H9 (cell line): ENCODE measurements at regions not wholly inside any gene's neighbourhood (a gene's known extent, or its start where the extent isn't known, plus 50 kb on each side); places are given as distances from the start of the nearest gene placed in this dataset.

Experiments
- DNase-seq: peaks from one replicate; pipeline ENCODE4 v3.0.0-alpha.2; 2017
- H2AFZ ChIP-seq: one replicate; pipeline ENCODE4 v1.6.1; 2013; ENCODE audit warnings: mild to moderate bottlenecking, low read length, control low read depth, moderate library complexity
- H2AK5ac ChIP-seq: 2 replicates; pipeline ENCODE4 v1.6.1; 2013; ENCODE audit warnings: low read length, control low read depth, mixed read lengths; ENCODE audit not compliant: insufficient read length
- H2BK120ac ChIP-seq: one replicate; pipeline ENCODE4 v1.6.1; 2013; ENCODE audit warnings: low read depth, mild to moderate bottlenecking, low read length, control low read depth, inconsistent platforms; ENCODE audit not compliant: poor library complexity, severe bottlenecking
- H2BK12ac ChIP-seq: 2 replicates; pipeline ENCODE4 v1.6.1; 2013; ENCODE audit warnings: low read length, control low read depth, mixed read lengths, low read depth; ENCODE audit not compliant: insufficient read length
- H2BK15ac ChIP-seq: 2 replicates; pipeline ENCODE4 v1.6.1; 2013; ENCODE audit warnings: low read depth, low read length, control low read depth
- H2BK20ac ChIP-seq: one replicate; pipeline ENCODE4 v1.6.1; 2013; ENCODE audit warnings: low read depth, mild to moderate bottlenecking, low read length, control low read depth, inconsistent platforms; ENCODE audit not compliant: poor library complexity, severe bottlenecking
- H2BK5ac ChIP-seq: 2 replicates; pipeline ENCODE4 v1.6.1; 2013; ENCODE audit warnings: low read length, control low read depth, mixed read lengths; ENCODE audit not compliant: insufficient read length
- H3K14ac ChIP-seq: 2 replicates; pipeline ENCODE4 v1.6.1; 2013; ENCODE audit warnings: low read length, control low read depth; ENCODE audit not compliant: insufficient read depth
- H3K18ac ChIP-seq: 2 replicates; pipeline ENCODE4 v1.6.1; 2013; ENCODE audit warnings: low read depth, mild to moderate bottlenecking, mixed read lengths, low read length, control low read depth; ENCODE audit not compliant: insufficient read length
- H3K23ac ChIP-seq: 2 replicates; pipeline ENCODE4 v1.6.1; 2013; ENCODE audit warnings: low read length, control low read depth, mixed read lengths, low read depth; ENCODE audit not compliant: insufficient read length
- H3K23me2 ChIP-seq: 2 replicates; pipeline ENCODE4 v1.6.1; 2013; ENCODE audit warnings: low read depth, mild to moderate bottlenecking, mixed read lengths, low read length, control low read depth; ENCODE audit not compliant: insufficient read length, poor library complexity, severe bottlenecking
- H3K27ac ChIP-seq: 2 replicates; pipeline ENCODE4 v1.5.1; 2013; ENCODE audit warnings: low read length, control low read depth, mixed read lengths, low read depth; ENCODE audit not compliant: insufficient read length
- H3K27me3 ChIP-seq: 2 replicates; pipeline ENCODE4 v1.6.1; 2013; ENCODE audit warnings: low read length, control low read depth, inconsistent platforms; ENCODE audit not compliant: insufficient read depth
- H3K4ac ChIP-seq: 2 replicates; pipeline ENCODE4 v1.6.1; 2013; ENCODE audit warnings: low read depth, mild to moderate bottlenecking, control low read depth, inconsistent platforms, low read length, moderate library complexity
- H3K4me1 ChIP-seq: 2 replicates; pipeline ENCODE4 v1.6.1; 2013; ENCODE audit warnings: low read length, control low read depth, inconsistent platforms; ENCODE audit not compliant: insufficient read depth
- H3K4me2 ChIP-seq: 2 replicates; pipeline ENCODE4 v1.6.1; 2013; ENCODE audit warnings: low read length, control low read depth, mixed read lengths; ENCODE audit not compliant: insufficient read length, insufficient read depth
- H3K56ac ChIP-seq: 2 replicates; pipeline ENCODE4 v1.6.1; 2013; ENCODE audit warnings: low read depth, mild to moderate bottlenecking, mixed read lengths, low read length, control low read depth; ENCODE audit not compliant: insufficient read length
- H3K79me1 ChIP-seq: 2 replicates; pipeline ENCODE4 v1.6.1; 2013; ENCODE audit warnings: low read depth, mild to moderate bottlenecking, moderate library complexity, low read length, control low read depth, inconsistent platforms; ENCODE audit not compliant: insufficient read depth, poor library complexity, severe bottlenecking
- H3K79me2 ChIP-seq: 2 replicates; pipeline ENCODE4 v1.6.1; 2013; ENCODE audit warnings: low read length, control low read depth, inconsistent platforms; ENCODE audit not compliant: insufficient read depth
- H3K9ac ChIP-seq: 2 replicates; pipeline ENCODE4 v1.6.1; 2013; ENCODE audit warnings: low read length, control low read depth, mixed read lengths; ENCODE audit not compliant: insufficient read length; ENCODE audit errors: extremely low read depth
- H3K9me3 ChIP-seq: one replicate; pipeline ENCODE4 v1.6.1; 2013; ENCODE audit warnings: low read depth, low read length, inconsistent platforms; ENCODE audit not compliant: control insufficient read depth
- H3T11ph ChIP-seq: one replicate; pipeline ENCODE4 v1.6.1; 2013; ENCODE audit warnings: mild to moderate bottlenecking, low read length, control low read depth, inconsistent platforms
- H4K20me1 ChIP-seq: one replicate; pipeline ENCODE4 v1.6.1; 2013; ENCODE audit not compliant: control insufficient read depth, insufficient read length, insufficient read depth
- H4K5ac ChIP-seq: 2 replicates; pipeline ENCODE4 v1.6.1; 2013; ENCODE audit warnings: low read depth, mild to moderate bottlenecking, mixed read lengths, low read length, control low read depth; ENCODE audit not compliant: insufficient read length
- H4K8ac ChIP-seq: replicated peaks from 2 replicates; pipeline ENCODE4 v1.6.1; 2013; ENCODE audit warnings: low read length, control low read depth, mixed read lengths, low read depth; ENCODE audit not compliant: insufficient read length
- H4K91ac ChIP-seq: 2 replicates; pipeline ENCODE4 v1.6.1; 2013; ENCODE audit warnings: low read depth, mild to moderate bottlenecking, moderate library complexity, mixed read lengths, low read length, control low read depth; ENCODE audit not compliant: insufficient read length
- H3K27ac Mint-ChIP-seq, 3 experiments: 2 replicates in 2 of 3; 3 replicates in 1 of 3; pipeline ENCODE4 v1.8.0; 2020 to 2021; ENCODE audit warnings: mixed read lengths in 3 of 3, mild to moderate bottlenecking in 1 of 3, moderate library complexity in 1 of 3
- H3K27me3 Mint-ChIP-seq: 2 replicates; pipeline ENCODE4 v1.8.0; 2021; ENCODE audit warnings: low read depth, mild to moderate bottlenecking, moderate library complexity, mixed read lengths
- H3K36me3 Mint-ChIP-seq, 3 experiments: 2 replicates in 2 of 3; 3 replicates in 1 of 3; pipeline ENCODE4 v1.8.0; 2020 to 2021; ENCODE audit warnings: low read depth in 3 of 3, mixed read lengths in 3 of 3; ENCODE audit not compliant: insufficient read depth in 1 of 3
- H3K4me1 Mint-ChIP-seq, 2 experiments: 2 replicates each; pipeline ENCODE4 v1.8.0; 2020; ENCODE audit warnings: mixed read lengths in 2 of 2
- H3K4me3 Mint-ChIP-seq, 2 experiments: 2 replicates in 1 of 2; 3 replicates in 1 of 2; pipeline ENCODE4 v1.8.0; 2020 to 2021; ENCODE audit warnings: mild to moderate bottlenecking in 2 of 2, mixed read lengths in 2 of 2, moderate library complexity in 1 of 2
- H3K9me3 Mint-ChIP-seq, 2 experiments: 2 replicates in 1 of 2; 3 replicates in 1 of 2; pipeline ENCODE4 v1.8.0; 2020; ENCODE audit warnings: mild to moderate bottlenecking in 2 of 2, mixed read lengths in 2 of 2, moderate library complexity in 1 of 2
- CTCF ChIP-seq: fragments of 200-600 bp; sonication (generic); conservative IDR thresholded peaks from 3 replicates; pipeline ENCODE4 v1.8.0; 2021; ENCODE audit warnings: antibody characterized with exemption, mild to moderate bottlenecking
- WGBS: extraction: QIAGEN DNeasy Blood & Tissue Kit; methylation state at CpG from one replicate; pipeline ENCODE4 v1.1.7; 2013; ENCODE audit warnings: missing lambda C conversion rate, low lambda C conversion rate, mixed read lengths; ENCODE audit not compliant: insufficient read length; ENCODE audit errors: extremely low coverage; 5-methylcytosine and 5-hydroxymethylcytosine counted together

- no peak overlapping the region for H4K8ac ChIP-seq
- no peak overlapping the region for H4K5ac ChIP-seq
- no peak overlapping the region for H3K56ac ChIP-seq
- H3T11ph ChIP-seq: no peak overlapping the region
- H3K18ac ChIP-seq: no peak overlapping the region
- no peak overlapping the region for H3K14ac ChIP-seq
- H2AFZ ChIP-seq: no peak overlapping the region
- H2BK120ac ChIP-seq: no peak overlapping the region
- H2BK5ac ChIP-seq: no peak overlapping the region
- no peaks in the 10 kb centered on the region for H3K27me3 ChIP-seq
- no peak overlapping the region for H3K9ac ChIP-seq
- no peak overlapping the region for H3K27ac ChIP-seq
- H3K27me3 Mint-ChIP-seq: peaks cover 2% of the 10 kb centered on the region
- no peaks in the 10 kb centered on the region for H3K4me1 ChIP-seq
- H3K27ac Mint-ChIP-seq: no peak overlapping the region; a peak in 1 of 7 replicates
- H3K79me1 ChIP-seq: no peaks in the 10 kb centered on the region
- H2BK12ac ChIP-seq: no peak overlapping the region
- no peaks in the 10 kb centered on the region for H3K36me3 Mint-ChIP-seq
- H3K9me3 ChIP-seq: no peaks in the 10 kb centered on the region
- peaks cover 0 to 3% of the 10 kb centered on the region in 2 experiments; a peak in 1 of 4 replicates for H3K4me1 Mint-ChIP-seq
- no peak overlapping the region for H2BK15ac ChIP-seq
- no peak overlapping the region for H3K4me3 Mint-ChIP-seq
- no peaks in the 10 kb centered on the region for H3K79me2 ChIP-seq
- no peaks in the 10 kb centered on the region for H4K20me1 ChIP-seq
- H2AK5ac ChIP-seq: no peak overlapping the region
- H3K4ac ChIP-seq: no peak overlapping the region
- DNase-seq: no peak
- H3K23ac ChIP-seq: no peak overlapping the region
- no peak for TF ChIP-seq CTCF
- no peak overlapping the region for H2BK20ac ChIP-seq
- no peaks in the 10 kb centered on the region for H3K23me2 ChIP-seq
- peaks cover 0 to 2% of the 10 kb centered on the region in 2 experiments; a peak in 1 of 5 replicates for H3K9me3 Mint-ChIP-seq
- H3K4me2 ChIP-seq: no peak overlapping the region
- WGBS: no CpG with 5 or more reads among the region's 2 CpGs
- H4K91ac ChIP-seq: no peak overlapping the region
Observed at GRCh38 chr10:43981696-43982095, 333.0 kb upstream of the ZNF32 start.
